GM10266 (cell line): ENCODE measurements at regions not wholly inside any gene's neighbourhood (a gene's known extent, or its start where the extent isn't known, plus 50 kb on each side); places are given as distances from the start of the nearest gene placed in this dataset.

Experiments used
- DNase-seq: peaks from one replicate; pipeline ENCODE4 v3.0.0; 2012; ENCODE audit errors: extremely low spot score
- TF ChIP-seq, protein P1 (sequence below): IDR thresholded peaks from 2 replicates; pipeline ENCODE4 v1.5.1; 2012; ENCODE audit warnings: mild to moderate bottlenecking, low read depth; ENCODE audit not compliant: control insufficient read depth, insufficient read depth; ENCODE audit errors: missing control alignments

GRCh38 chr13:73223372-73223781 lies 164.6 kb downstream of the KLF5 start:
- TF ChIP-seq, protein P1, sequence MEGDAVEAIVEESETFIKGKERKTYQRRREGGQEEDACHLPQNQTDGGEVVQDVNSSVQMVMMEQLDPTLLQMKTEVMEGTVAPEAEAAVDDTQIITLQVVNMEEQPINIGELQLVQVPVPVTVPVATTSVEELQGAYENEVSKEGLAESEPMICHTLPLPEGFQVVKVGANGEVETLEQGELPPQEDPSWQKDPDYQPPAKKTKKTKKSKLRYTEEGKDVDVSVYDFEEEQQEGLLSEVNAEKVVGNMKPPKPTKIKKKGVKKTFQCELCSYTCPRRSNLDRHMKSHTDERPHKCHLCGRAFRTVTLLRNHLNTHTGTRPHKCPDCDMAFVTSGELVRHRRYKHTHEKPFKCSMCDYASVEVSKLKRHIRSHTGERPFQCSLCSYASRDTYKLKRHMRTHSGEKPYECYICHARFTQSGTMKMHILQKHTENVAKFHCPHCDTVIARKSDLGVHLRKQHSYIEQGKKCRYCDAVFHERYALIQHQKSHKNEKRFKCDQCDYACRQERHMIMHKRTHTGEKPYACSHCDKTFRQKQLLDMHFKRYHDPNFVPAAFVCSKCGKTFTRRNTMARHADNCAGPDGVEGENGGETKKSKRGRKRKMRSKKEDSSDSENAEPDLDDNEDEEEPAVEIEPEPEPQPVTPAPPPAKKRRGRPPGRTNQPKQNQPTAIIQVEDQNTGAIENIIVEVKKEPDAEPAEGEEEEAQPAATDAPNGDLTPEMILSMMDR = no peak
- no peak for DNase-seq

DNA sequence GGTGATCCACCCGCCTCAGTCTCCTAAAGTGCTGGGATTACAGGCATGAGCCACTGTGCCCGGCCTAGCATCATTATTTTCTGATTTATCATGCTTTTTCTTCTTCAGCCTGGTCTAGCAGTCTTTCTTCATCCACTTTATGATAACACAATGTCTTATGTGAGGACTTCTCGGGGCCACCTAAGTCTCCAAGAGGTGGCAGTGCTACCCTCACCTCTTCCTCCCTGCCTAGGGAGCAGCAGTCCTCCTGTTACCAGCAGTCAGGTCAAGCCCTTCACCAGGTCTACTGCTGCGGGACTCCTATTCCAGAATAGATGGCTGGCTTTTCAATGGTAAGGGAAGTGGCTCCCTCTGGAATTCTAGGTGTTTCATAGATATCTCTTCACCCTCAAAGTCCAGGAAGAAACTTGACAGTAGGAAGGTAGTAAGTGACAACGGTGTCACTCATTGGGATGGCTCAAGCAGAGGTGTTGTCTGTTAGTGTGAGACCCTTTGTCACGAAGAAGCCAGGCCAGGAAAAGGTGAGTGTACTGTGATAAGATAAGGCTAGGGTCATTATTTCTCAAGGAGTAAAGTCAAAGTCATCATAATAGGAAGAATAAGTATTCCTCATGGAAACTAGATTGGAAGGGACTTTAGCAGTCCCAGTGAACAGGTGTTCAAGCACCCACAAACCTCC lies 164.0 kb downstream of the KLF5 start:
- TF ChIP-seq, protein P1 = no peak
- no peak for DNase-seq

- TF ChIP-seq, protein P1 = no peak
- no peak for DNase-seq
These were observed 162.3 kb downstream of the KLF5 start for GRCh38 chr13:73220966-73221720.

GRCh38 chr13:73218181-73218580 lies 159.4 kb downstream of the KLF5 start:
- TF ChIP-seq, protein P1 = no peak
- no peak for DNase-seq

DNA sequence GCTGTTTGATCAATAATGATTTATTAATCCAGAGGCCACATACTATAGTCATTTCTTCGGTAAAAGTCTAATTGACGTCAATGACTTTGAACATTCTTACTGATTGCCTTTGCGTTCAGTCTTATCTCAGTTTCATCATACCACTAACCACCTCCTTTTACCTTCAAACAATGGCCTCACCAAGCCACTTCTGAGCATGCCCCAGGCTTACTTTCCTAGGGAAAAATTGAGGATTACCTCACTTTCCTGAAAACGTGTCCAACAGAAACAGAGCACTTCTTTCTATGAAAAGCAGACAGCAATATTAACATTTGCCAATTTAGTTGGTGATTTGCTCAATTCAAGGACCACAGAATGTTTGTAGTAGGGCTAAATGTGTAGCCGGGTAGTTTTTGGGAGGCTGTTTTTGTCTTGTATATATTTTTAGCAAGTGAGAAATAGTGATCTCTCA lies 157.6 kb downstream of the KLF5 start:
- DNase-seq = no peak
- TF ChIP-seq, protein P1 = no peak

GRCh38 chr13:73215823-73216222 lies 157.0 kb downstream of the KLF5 start:
- no peak for DNase-seq
- TF ChIP-seq, protein P1 = no peak

DNA sequence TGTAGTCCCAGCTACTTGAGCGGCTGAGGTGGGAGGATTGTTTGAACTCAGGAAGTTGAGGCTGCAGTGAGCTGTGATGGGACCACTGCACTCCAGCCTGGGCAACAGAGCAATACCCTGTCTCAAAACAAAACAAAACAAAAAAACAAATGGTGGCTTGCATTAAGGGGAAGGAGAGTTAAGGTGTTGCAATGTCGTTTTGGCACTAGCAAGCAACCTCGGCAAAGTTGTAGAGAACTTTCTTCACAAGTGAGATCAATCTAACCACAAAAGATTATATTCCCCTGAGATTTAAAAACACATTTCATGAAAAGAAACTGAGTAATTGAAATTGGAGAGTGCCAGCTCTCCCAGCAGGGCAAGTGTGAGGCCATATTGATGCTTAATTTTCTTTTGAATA lies 153.7 kb downstream of the KLF5 start:
- TF ChIP-seq, protein P1 = no peak
- no peak for DNase-seq
